ENCODE measurements at regions not wholly inside any gene's neighbourhood (a gene's known extent, or its start where the extent isn't known, plus 50 kb on each side); places are given as distances from the start of the nearest gene placed in this dataset.

DNA sequence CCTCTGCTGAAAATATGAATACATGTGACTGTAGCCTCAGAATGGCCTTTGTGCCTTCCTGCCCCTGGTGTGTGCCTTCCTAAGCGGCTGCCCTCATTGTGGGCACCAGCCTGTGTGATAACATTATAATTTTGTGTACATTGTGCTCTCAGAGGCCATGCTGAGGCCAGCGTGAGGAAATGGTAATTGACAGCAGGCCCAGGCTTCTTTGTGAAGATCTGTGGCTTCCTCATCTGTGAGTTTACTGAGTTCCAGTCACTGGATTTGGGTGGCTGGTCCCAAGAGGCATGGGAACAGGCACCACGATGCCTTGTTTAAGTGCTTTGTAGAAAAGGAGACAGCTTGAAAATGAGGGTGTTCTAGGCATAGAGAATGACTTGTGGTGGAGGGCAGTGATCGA, 389.3 kb downstream of the OMA1 start:
- TF ChIP-seq, protein P1, sequence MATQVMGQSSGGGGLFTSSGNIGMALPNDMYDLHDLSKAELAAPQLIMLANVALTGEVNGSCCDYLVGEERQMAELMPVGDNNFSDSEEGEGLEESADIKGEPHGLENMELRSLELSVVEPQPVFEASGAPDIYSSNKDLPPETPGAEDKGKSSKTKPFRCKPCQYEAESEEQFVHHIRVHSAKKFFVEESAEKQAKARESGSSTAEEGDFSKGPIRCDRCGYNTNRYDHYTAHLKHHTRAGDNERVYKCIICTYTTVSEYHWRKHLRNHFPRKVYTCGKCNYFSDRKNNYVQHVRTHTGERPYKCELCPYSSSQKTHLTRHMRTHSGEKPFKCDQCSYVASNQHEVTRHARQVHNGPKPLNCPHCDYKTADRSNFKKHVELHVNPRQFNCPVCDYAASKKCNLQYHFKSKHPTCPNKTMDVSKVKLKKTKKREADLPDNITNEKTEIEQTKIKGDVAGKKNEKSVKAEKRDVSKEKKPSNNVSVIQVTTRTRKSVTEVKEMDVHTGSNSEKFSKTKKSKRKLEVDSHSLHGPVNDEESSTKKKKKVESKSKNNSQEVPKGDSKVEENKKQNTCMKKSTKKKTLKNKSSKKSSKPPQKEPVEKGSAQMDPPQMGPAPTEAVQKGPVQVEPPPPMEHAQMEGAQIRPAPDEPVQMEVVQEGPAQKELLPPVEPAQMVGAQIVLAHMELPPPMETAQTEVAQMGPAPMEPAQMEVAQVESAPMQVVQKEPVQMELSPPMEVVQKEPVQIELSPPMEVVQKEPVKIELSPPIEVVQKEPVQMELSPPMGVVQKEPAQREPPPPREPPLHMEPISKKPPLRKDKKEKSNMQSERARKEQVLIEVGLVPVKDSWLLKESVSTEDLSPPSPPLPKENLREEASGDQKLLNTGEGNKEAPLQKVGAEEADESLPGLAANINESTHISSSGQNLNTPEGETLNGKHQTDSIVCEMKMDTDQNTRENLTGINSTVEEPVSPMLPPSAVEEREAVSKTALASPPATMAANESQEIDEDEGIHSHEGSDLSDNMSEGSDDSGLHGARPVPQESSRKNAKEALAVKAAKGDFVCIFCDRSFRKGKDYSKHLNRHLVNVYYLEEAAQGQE (IDR thresholded peaks at IDR 0.05; ENCODE audit: insufficient read depth in 1 of 2, low read depth in 2 of 2, low read length in 2 of 2): no peak
- TF ChIP-seq POLR2AphosphoS5 (IDR thresholded peaks at IDR 0.05; ENCODE audit: low read depth, low read length): no peak
- TF ChIP-seq SIN3A (IDR thresholded peaks at IDR 0.05; ENCODE audit: borderline replicate concordance, insufficient read depth, low read length): no peak
- TF ChIP-seq TAF1 (IDR thresholded peaks at IDR 0.05; ENCODE audit: borderline replicate concordance, insufficient read depth, low read length): no peak
